ENCODE measurements at regions not wholly inside any gene's neighbourhood (a gene's known extent, or its start where the extent isn't known, plus 50 kb on each side); places are given as distances from the start of the nearest gene placed in this dataset.

GRCh38 chr13:47628666-47629065, 372.4 kb downstream of the SUCLA2 start:
- TF ChIP-seq CTCF (IDR thresholded peaks at IDR 0.05; ENCODE audit: poor library complexity, severe bottlenecking) (no peak), EP300 (conservative IDR thresholded peaks at IDR 0.05; ENCODE audit: poor library complexity, severe bottlenecking) (no peak), REST (IDR thresholded peaks at IDR 0.05; ENCODE audit: borderline replicate concordance) (no peak), POLR2AphosphoS5 (IDR thresholded peaks at IDR 0.05) (no peak), TAF1 (IDR thresholded peaks at IDR 0.05; ENCODE audit: low read depth) (no peak), SMC3 (conservative IDR thresholded peaks at IDR 0.05; ENCODE audit: poor library complexity) (no peak), EZH2 (IDR thresholded peaks at IDR 0.05; ENCODE audit: borderline replicate concordance, insufficient read depth, low read length, poor library complexity, severe bottlenecking) (no peak)

Measured in neural cell (in vitro differentiated cells).